Testis (tissue), 2 donors: ENCODE measurements at regions not wholly inside any gene's neighbourhood (a gene's known extent, or its start where the extent isn't known, plus 50 kb on each side); places are given as distances from the start of the nearest gene placed in this dataset.

Experiments used
- DNase-seq: peaks from one replicate; pipeline ENCODE4 v3.0.0-alpha.2; 2019
- H3K27ac ChIP-seq, 2 donors: fragments of 200-600 bp; sonication (generic); one replicate each; pipeline ENCODE4 v1.5.1; 2019
- H3K27me3 ChIP-seq: fragments of 200-600 bp; sonication (generic); one replicate; pipeline ENCODE4 v1.5.1; 2019
- H3K36me3 ChIP-seq: fragments of 200-600 bp; sonication (generic); one replicate; pipeline ENCODE4 v1.5.1; 2017; ENCODE audit warnings: low read depth; ENCODE audit errors: missing control alignments
- H3K4me1 ChIP-seq: fragments of 200-600 bp; sonication (generic); one replicate; pipeline ENCODE4 v1.5.1; 2019
- H3K4me3 ChIP-seq, 2 donors: fragments of 200-600 bp; sonication (generic); one replicate each; pipeline ENCODE4 v1.5.1; 2017 to 2019
- H3K9me3 ChIP-seq: fragments of 200-600 bp; sonication (generic); one replicate; pipeline ENCODE4 v1.5.1; 2017
- POLR2A ChIP-seq: fragments of 450-650 bp; IDR thresholded peaks from one replicate; pipeline ENCODE4 v1.6.1; 2017; ENCODE audit warnings: antibody characterized with exemption, mild to moderate bottlenecking, moderate library complexity
- WGBS, 2 donors: methylation state at CpG; one replicate each; pipeline ENCODE4 v1.1.5; 2018; 5-methylcytosine and 5-hydroxymethylcytosine counted together
- intact Hi-C: fragments of 100-400 bp; cut with DNase I; formaldehyde crosslinking; loops from one replicate; pipeline ENCODE4 v1.15.1; 2023; ENCODE audit warnings: low total_unique reads
- TF ChIP-seq, protein P1 (sequence below), 3 experiments: fragments of 450-650 bp in 2 of 3; fragments of 200-600 bp in 1 of 3; sonication (generic) in 1 of 3; IDR thresholded peaks; one replicate each; pipeline ENCODE4 v1.5.1; 2016 to 2019; ENCODE audit warnings: antibody characterized with exemption in 3 of 3, mild to moderate bottlenecking in 2 of 3, moderate library complexity in 1 of 3

DNA sequence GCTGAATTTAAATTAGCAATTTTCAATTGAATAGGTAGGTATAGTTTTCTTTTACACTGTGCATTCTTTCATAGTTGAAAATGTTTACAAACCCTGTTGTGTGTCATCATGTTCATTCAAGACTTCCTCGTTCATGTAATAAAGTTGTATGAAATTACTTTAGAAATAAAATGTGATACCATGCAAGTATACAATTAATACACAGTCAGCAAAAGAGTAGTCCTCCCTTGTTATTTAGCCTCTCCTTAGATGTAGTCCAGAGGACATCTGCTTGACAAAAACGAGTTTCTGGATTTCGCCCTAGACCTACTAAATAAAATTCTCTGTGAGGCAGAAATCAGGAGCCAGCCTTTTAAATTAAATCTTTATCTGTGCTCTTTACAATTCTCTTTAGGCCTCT, 231.6 kb downstream of the CXXC4 start:
- 84 to 85% methylated on average over 3 of the region's 3 CpGs for WGBS, 2 donors

DNA sequence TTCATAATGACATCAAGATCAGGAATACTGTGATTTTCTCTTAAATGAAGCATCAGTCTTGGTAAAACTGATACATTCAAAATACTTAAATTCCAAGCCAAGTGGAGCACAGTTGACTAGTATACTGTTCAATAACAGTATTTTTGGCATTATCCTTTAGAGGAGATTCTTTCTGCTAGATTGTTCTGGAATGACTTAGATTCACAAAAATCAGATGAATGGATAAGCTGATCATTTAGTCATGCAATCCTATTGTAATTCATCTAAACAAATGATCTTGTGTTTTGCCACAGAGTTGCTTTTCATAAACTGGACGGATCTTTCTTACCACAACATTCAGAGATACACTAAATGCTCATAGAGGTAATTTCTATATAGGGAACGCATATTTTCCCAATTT, 232.0 kb downstream of the CXXC4 start:
- intact Hi-C loops = no loop called here
- 76 to 87% methylated on average over 2 of the region's 2 CpGs for WGBS, 2 donors

More for the DNA sequence above, 231.6 kb downstream of the CXXC4 start:
- H3K4me1 ChIP-seq = no peaks in the 10 kb centered on the region
- no peak for TF ChIP-seq POLR2A
- TF ChIP-seq, protein P1, sequence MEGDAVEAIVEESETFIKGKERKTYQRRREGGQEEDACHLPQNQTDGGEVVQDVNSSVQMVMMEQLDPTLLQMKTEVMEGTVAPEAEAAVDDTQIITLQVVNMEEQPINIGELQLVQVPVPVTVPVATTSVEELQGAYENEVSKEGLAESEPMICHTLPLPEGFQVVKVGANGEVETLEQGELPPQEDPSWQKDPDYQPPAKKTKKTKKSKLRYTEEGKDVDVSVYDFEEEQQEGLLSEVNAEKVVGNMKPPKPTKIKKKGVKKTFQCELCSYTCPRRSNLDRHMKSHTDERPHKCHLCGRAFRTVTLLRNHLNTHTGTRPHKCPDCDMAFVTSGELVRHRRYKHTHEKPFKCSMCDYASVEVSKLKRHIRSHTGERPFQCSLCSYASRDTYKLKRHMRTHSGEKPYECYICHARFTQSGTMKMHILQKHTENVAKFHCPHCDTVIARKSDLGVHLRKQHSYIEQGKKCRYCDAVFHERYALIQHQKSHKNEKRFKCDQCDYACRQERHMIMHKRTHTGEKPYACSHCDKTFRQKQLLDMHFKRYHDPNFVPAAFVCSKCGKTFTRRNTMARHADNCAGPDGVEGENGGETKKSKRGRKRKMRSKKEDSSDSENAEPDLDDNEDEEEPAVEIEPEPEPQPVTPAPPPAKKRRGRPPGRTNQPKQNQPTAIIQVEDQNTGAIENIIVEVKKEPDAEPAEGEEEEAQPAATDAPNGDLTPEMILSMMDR (IDR thresholded peaks at IDR 0.05) = no peak
- no peaks in the 10 kb centered on the region for H3K9me3 ChIP-seq
- DNase-seq = no peak
- intact Hi-C loops = no loop called here
- no peak overlapping the region for H3K4me3 ChIP-seq
- H3K27me3 ChIP-seq = no peaks in the 10 kb centered on the region
- H3K36me3 ChIP-seq = no peaks in the 10 kb centered on the region
- H3K27ac ChIP-seq = no peak overlapping the region

DNA sequence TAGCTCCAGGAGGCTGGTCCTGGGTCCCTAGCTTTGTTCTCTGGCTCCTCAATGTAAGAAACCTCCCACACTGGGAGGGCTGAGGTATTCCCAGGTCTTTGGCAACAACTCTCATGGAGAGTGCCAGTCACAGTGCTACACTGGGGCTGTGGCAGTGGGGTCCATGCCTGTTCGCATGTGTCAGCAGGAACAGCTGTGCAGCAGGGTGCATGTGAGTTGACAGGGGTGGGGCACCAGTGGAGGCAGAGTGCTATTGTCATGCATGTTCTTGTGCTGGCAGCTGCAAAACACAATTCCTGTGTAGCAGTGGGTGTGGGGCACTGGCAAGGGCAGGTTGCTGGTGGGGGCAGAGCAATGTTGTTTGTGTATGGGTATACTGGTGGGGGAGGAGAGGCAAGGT, 246.0 kb downstream of the CXXC4 start:
- DNase-seq = no peak
- Histone ChIP-seq H3K27me3 (no peaks in the 10 kb centered on the region), H3K36me3 (no peaks in the 10 kb centered on the region), H3K4me1 (no peaks in the 10 kb centered on the region), H3K27ac (no peak overlapping the region), H3K4me3 (no peak overlapping the region), H3K9me3 (no peaks in the 10 kb centered on the region)
- intact Hi-C loops = no loop called here
- TF ChIP-seq, protein P1 (IDR thresholded peaks at IDR 0.05) = no peak
- no peak for TF ChIP-seq POLR2A
- 100% methylated on average over 1 of the region's 1 CpG; no CpG with 5 or more reads in 1 of the 2 donors for WGBS, 2 donors

More for the DNA sequence above, 232.0 kb downstream of the CXXC4 start:
- no peaks in the 10 kb centered on the region for H3K9me3 ChIP-seq
- no peak overlapping the region for H3K4me3 ChIP-seq
- no peaks in the 10 kb centered on the region for H3K36me3 ChIP-seq
- TF ChIP-seq, protein P1 (IDR thresholded peaks at IDR 0.05) = no peak
- TF ChIP-seq POLR2A = no peak
- no peak overlapping the region for H3K27ac ChIP-seq
- H3K27me3 ChIP-seq = no peaks in the 10 kb centered on the region
- H3K4me1 ChIP-seq = no peaks in the 10 kb centered on the region
- no peak for DNase-seq

DNA sequence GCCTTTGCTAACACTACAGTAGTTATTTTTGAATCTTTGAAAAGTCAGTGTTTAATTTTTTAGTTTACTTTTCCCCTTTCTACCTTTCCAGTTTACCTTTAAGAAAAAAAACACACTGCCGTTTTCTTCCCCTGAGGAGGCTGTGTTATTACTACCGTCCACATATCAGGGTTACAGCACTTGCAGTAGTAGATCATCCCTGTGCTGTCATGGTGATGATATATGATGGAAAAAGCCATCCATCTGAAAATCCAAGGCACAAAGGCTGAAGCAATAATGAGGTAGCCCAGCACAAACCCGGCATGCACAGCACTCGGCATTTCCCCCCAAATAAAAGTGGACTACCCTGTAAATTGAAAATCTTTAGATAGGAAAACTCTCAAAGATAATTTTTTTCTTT, 258.7 kb downstream of the CXXC4 start:
- H3K36me3 ChIP-seq = no peaks in the 10 kb centered on the region
- no peaks in the 10 kb centered on the region for H3K4me1 ChIP-seq
- no peak overlapping the region for H3K27ac ChIP-seq
- intact Hi-C loops = no loop called here
- H3K27me3 ChIP-seq = no peaks in the 10 kb centered on the region
- TF ChIP-seq POLR2A = no peak
- TF ChIP-seq, protein P1 (IDR thresholded peaks at IDR 0.05) = no peak
- no peak overlapping the region for H3K4me3 ChIP-seq
- WGBS, 2 donors = 30 to 45% methylated on average over 4 of the region's 4 CpGs
- DNase-seq = no peak
- no peaks in the 10 kb centered on the region for H3K9me3 ChIP-seq

DNA sequence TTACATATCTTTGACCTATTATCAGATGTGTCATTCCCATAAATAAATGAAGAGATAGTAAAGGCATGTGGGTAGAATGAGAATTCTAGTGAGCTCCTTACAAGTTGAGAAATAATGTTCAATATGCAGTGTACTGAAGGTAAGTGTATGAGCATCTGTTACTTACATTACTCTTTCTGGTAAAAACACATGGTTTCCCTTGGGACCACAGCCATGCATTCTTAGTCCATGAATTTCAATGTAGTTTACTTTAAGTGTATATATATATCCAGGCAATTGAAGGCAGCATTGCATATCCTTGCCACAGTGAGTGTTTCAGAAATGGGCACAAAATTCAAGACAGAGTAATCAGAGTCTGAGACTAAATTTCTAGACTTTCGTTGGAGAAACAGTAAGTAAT, 277.2 kb downstream of the CXXC4 start:
- Histone ChIP-seq H3K4me1 (no peaks in the 10 kb centered on the region), H3K27me3 (no peaks in the 10 kb centered on the region), H3K27ac (no peak overlapping the region), H3K36me3 (no peaks in the 10 kb centered on the region), H3K9me3 (no peaks in the 10 kb centered on the region), H3K4me3 (no peak overlapping the region)
- 82 to 84% methylated on average over 1 of the region's 1 CpG for WGBS, 2 donors
- intact Hi-C loops = no loop called here
- DNase-seq = no peak
- no peak for TF ChIP-seq POLR2A
- TF ChIP-seq, protein P1 (IDR thresholded peaks at IDR 0.05) = no peak
